ENCODE measurements at regions not wholly inside any gene's neighbourhood (a gene's known extent, or its start where the extent isn't known, plus 50 kb on each side); places are given as distances from the start of the nearest gene placed in this dataset.

GRCh38 chr6:129967427-129967826 is 51.0 kb upstream of the L3MBTL3 start:
- no peak for DNase-seq

GRCh38 chr6:129966125-129966524 is 52.3 kb upstream of the L3MBTL3 start:
- no peak for DNase-seq

- no peak for DNase-seq
Measured at GRCh38 chr6:129965096-129965495, 53.3 kb upstream of the L3MBTL3 start.

- no peak for DNase-seq
Measured at GRCh38 chr6:129959358-129959930, 58.9 kb upstream of the L3MBTL3 start.

GRCh38 chr6:129957941-129958898 is 60.2 kb upstream of the L3MBTL3 start:
- no peak for DNase-seq

GRCh38 chr6:129955584-129955983 is 62.8 kb upstream of the L3MBTL3 start:
- no peak for DNase-seq

- no peak for DNase-seq
Measured at GRCh38 chr6:129954749-129955431, 63.5 kb upstream of the L3MBTL3 start.

GRCh38 chr6:129947797-129948196 is 70.6 kb upstream of the L3MBTL3 start:
- DNase-seq = no peak

- DNase-seq = no peak
Measured at GRCh38 chr6:129946439-129947140, 71.8 kb upstream of the L3MBTL3 start.

- DNase-seq = no peak
Measured at GRCh38 chr6:129943637-129944271, 74.6 kb upstream of the L3MBTL3 start.

GRCh38 chr6:129940454-129941195 is 77.8 kb upstream of the L3MBTL3 start:
- no peak for DNase-seq

- DNase-seq = no peak
Measured at GRCh38 chr6:129938249-129939020, 77.3 kb upstream of the TMEM244 start.

GRCh38 chr6:129936329-129937165 is 75.4 kb upstream of the TMEM244 start:
- peak; percentile 27 for DNase-seq

GRCh38 chr6:129932321-129932720 is 71.2 kb upstream of the TMEM244 start:
- DNase-seq = no peak

- DNase-seq = no peak
Measured at GRCh38 chr6:129929433-129929832, 68.3 kb upstream of the TMEM244 start.

- no peak for DNase-seq
Measured at GRCh38 chr6:129923530-129924250, 62.6 kb upstream of the TMEM244 start.

GRCh38 chr6:129921169-129921817 is 60.2 kb upstream of the TMEM244 start:
- no peak for DNase-seq

GRCh38 chr6:129920103-129920798 is 59.1 kb upstream of the TMEM244 start:
- DNase-seq = no peak

Measured in CD4-positive, alpha-beta T cell treated with Interleukin-15 for 1 hour (primary cell).